GM10266 (cell line): ENCODE measurements at regions not wholly inside any gene's neighbourhood (a gene's known extent, or its start where the extent isn't known, plus 50 kb on each side); places are given as distances from the start of the nearest gene placed in this dataset.

Experiments
- DNase-seq: peaks from one replicate; pipeline ENCODE4 v3.0.0; 2012; ENCODE audit errors: extremely low spot score
- TF ChIP-seq, protein P1 (sequence below): IDR thresholded peaks from 2 replicates; pipeline ENCODE4 v1.5.1; 2012; ENCODE audit warnings: mild to moderate bottlenecking, low read depth; ENCODE audit not compliant: control insufficient read depth, insufficient read depth; ENCODE audit errors: missing control alignments

DNA sequence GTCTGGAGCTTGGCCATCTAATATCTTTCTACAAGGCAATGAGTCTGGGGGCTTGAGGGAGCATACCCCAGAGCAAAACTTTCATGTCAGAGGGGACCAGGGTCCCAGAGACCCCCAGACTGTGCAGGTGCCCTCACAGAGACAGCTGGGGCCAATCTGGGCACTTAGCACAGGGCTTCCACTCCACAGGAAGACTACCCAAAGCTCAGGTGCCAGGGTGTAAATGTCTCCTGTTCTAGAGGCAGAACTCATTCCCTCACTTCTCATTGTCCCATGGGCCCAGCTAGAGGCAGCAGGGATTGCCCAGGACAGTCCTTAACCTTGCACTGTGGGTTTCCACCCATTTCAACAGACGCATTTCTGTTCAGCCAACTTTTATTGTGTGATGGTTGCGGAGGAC lies 246.9 kb downstream of the ACTR3B start:
- TF ChIP-seq, protein P1, sequence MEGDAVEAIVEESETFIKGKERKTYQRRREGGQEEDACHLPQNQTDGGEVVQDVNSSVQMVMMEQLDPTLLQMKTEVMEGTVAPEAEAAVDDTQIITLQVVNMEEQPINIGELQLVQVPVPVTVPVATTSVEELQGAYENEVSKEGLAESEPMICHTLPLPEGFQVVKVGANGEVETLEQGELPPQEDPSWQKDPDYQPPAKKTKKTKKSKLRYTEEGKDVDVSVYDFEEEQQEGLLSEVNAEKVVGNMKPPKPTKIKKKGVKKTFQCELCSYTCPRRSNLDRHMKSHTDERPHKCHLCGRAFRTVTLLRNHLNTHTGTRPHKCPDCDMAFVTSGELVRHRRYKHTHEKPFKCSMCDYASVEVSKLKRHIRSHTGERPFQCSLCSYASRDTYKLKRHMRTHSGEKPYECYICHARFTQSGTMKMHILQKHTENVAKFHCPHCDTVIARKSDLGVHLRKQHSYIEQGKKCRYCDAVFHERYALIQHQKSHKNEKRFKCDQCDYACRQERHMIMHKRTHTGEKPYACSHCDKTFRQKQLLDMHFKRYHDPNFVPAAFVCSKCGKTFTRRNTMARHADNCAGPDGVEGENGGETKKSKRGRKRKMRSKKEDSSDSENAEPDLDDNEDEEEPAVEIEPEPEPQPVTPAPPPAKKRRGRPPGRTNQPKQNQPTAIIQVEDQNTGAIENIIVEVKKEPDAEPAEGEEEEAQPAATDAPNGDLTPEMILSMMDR, result no peak
- DNase-seq, result no peak

DNA sequence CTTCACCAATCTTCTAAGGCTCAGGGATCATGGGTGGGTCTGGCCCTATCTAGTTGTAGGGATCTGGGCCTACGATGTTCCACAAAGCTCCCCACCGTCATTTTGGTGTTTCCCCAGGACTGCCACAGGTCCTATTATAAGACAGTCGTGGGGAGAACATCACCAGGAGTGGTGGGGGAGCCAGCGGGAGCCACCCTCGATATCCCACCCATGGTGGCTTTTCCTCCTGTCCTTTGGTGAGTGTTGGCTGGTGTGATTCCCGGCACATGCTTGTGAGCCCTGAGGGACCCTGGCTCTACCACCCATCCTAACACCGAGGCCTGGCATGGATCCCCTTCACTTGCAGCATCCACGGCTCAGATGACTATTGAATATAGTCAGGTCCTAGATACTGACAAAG lies 247.4 kb downstream of the ACTR3B start:
- TF ChIP-seq, protein P1, result no peak
- DNase-seq, result no peak

DNA sequence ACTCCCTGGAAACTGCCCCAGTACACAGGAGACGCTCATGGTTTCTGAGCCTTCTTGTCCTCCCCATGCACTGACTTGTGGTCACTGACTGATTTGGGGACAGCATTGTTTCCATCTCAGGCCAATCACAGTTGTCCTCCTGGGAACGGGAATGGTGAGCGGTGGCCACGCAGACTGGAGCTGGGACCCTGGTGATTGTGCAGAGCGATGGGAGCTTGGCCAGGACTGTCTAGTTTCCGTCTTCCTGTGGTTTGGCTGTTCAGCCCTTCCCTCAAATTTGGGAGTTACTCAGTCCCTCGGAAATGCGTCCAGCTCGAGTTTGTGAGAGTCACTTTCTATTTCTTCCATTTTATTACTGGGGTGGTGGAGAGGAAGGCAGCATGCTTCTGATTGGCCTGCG lies 250.9 kb downstream of the ACTR3B start:
- no peak for DNase-seq
- TF ChIP-seq, protein P1, result no peak

DNA sequence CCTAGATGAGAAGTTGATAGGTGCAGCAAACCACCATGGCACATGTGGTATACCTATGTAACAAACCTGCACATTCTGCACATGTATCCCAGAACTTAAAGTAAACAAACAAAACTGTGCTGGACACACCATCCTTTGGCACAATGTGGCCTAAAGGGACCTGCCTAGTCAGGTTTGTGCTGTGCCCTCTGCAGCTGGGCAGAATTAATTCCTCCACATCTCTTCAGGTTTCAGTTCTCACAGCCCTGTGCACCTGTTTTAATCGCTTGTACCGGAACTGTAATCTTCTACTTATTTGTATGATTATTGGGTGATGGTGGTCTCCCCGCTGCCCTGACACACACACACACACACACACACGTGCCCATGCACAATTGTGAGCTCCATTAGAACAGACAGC lies 252.7 kb downstream of the ACTR3B start:
- TF ChIP-seq, protein P1, result no peak
- no peak for DNase-seq

DNA sequence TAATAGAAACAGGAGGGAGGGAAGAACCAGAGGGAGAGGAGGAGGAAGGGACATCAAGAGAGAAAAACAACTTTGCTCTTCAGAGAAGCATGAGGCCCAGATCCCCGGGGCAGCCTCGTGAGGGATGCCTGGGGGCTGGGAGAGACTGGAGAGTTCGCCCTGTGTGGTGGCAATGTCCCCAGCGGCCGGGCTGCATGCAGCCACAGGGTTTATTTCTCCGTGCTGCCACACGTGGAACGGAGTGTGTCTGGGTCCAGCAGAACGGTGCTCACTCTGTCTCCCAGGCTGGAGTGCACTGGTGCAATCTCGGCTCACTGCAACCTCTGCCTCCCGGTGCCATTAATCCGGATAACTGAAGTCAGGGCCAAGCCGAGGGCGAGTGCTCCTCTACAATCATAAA lies 257.7 kb downstream of the ACTR3B start:
- TF ChIP-seq, protein P1, result no peak
- DNase-seq, result no peak

DNA sequence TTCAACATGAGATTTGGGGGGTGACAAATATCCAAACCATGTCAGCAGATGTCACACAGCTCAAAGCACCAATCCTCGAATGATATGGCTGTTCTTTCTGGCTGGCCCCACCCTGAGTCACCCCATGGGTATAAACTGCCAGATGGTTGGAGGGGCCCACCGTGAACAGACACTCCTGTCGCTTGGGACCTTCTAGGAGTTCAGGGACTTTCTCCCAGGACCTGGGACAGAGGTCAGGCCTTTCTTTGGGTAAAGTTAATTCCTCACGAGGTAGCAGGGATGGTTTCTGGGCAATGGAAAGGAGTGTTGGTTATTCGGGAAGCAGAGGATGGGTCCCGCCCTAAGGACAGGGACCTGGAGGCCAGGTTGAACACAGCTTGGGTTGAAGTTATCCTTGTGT lies 262.0 kb downstream of the ACTR3B start:
- DNase-seq, result no peak
- TF ChIP-seq, protein P1, result no peak

DNA sequence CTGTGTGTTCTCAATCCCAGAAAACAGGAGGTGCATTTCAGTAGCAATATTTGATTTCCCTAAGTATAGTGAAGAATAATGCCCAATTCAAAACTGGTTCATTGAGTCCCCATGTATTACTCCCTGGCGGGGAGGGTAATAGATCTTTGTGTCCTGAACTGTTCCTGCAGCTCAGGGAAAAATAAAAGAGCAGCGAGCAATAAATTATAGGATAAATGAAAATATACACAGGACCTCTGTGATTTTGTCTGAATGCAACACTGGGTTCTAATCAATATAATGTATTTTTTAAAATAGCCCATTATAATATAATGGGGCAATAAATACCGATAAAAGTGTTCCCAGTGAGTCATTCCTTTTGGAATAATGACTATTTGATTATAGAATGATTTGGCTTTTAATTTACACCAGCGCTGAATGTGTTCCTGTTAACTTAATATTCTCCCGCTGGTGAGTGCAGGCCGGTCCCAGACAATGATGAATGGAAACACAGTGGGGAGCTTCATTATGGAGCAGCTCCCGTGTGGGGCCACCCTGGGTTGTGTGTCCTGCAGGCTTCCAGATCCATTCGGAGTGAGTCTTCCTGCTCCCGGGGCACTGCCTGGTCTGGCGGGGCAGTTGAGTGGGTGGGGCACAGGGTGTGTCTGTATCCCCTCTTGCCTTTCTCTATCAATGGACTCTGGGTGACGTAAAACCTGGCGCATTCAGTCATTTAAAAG lies 263.1 kb downstream of the ACTR3B start:
- no peak for DNase-seq
- TF ChIP-seq, protein P1, result no peak
